DOHH2 (cell line): ENCODE measurements at regions not wholly inside any gene's neighbourhood (a gene's known extent, or its start where the extent isn't known, plus 50 kb on each side); places are given as distances from the start of the nearest gene placed in this dataset.

Source experiments
- EZH2phosphoT487 ChIP-seq: fragments of 200-600 bp; sonication (generic); IDR thresholded peaks from 2 replicates; pipeline ENCODE4 v1.6.1; 2017; ENCODE audit warnings: borderline replicate concordance, mild to moderate bottlenecking, antibody characterized with exemption, low read length, moderate library complexity, mixed read lengths
- TF ChIP-seq, protein P1 (sequence below): fragments of 200-600 bp; sonication (generic); IDR thresholded peaks from one replicate; pipeline ENCODE4 v1.5.1; 2014; ENCODE audit warnings: antibody characterized with exemption, mild to moderate bottlenecking, low read depth, low read length; ENCODE audit not compliant: poor library complexity, severe bottlenecking

DNA sequence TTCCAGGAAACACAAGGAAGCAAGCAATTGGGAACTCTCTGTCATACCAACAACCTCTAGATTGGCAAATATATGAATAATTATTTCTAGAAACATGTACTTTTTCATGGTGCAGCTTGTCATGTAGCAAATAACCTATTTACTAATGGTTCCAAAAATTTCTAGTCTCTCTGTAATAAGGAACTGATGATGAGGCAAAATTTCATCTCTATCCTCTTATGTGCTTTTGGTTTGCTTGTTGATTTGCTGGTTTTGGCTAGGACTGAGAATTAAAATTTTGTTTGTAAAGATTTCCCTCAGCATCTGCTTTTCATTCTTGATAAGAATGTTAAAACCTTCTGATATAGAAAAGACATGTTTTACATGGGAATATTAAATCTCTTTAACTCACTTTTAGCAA, 123.2 kb upstream of the UFM1 start:
- no peak for TF ChIP-seq EZH2phosphoT487
- TF ChIP-seq, protein P1, sequence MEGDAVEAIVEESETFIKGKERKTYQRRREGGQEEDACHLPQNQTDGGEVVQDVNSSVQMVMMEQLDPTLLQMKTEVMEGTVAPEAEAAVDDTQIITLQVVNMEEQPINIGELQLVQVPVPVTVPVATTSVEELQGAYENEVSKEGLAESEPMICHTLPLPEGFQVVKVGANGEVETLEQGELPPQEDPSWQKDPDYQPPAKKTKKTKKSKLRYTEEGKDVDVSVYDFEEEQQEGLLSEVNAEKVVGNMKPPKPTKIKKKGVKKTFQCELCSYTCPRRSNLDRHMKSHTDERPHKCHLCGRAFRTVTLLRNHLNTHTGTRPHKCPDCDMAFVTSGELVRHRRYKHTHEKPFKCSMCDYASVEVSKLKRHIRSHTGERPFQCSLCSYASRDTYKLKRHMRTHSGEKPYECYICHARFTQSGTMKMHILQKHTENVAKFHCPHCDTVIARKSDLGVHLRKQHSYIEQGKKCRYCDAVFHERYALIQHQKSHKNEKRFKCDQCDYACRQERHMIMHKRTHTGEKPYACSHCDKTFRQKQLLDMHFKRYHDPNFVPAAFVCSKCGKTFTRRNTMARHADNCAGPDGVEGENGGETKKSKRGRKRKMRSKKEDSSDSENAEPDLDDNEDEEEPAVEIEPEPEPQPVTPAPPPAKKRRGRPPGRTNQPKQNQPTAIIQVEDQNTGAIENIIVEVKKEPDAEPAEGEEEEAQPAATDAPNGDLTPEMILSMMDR = no peak
